Panc1 (cell line): ENCODE measurements at regions not wholly inside any gene's neighbourhood (a gene's known extent, or its start where the extent isn't known, plus 50 kb on each side); places are given as distances from the start of the nearest gene placed in this dataset.
"Not testable (repeated sequence)": the region's sequence is repeated elsewhere in the genome, so short reads cannot be mapped to it uniquely, and the experiment has no call there.

Experiments used
- ATAC-seq: fragments of 200-7000 bp; cut with Tn5 transposase; 2 replicates; pipeline ENCODE4 v1.9.1; 2020; ENCODE audit warnings: mild to moderate bottlenecking, moderate library complexity
- BruUV-seq: library from RNA; stranded (reverse); fragments of 400-500 nt; replicated peaks from 2 replicates; lab custom pipeline; 2021; lab: Mats Ljungman, UMichigan
- CTCF ChIA-PET: fragments of 300-600 bp; sonication (Branson Sonifier 250); formaldehyde crosslinking; loops from one replicate; lab custom pipeline; 2022; ENCODE audit warnings: antibody characterized with exemption; lab: Charles Lee
- POLR2A ChIA-PET: fragments of 300-600 bp; sonication (Branson Sonifier 250); formaldehyde crosslinking; loops from one replicate; lab custom pipeline; 2022; ENCODE audit warnings: antibody characterized with exemption; lab: Charles Lee
- DNase-seq: peaks from one replicate; pipeline ENCODE4 v3.0.0-alpha.2; 2010; ENCODE audit warnings: low read depth, low spot score
- H3K27ac ChIP-seq: 2 replicates; pipeline ENCODE4 v1.5.1; 2011; ENCODE audit warnings: mild to moderate bottlenecking, low read length, inconsistent platforms
- H3K27me3 ChIP-seq: fragments of 200-500 bp; sonication (Bioruptor generic); 2 replicates; pipeline ENCODE4 v1.6.0; 2014; ENCODE audit warnings: low read length, inconsistent platforms; ENCODE audit not compliant: control insufficient read depth, insufficient read depth
- H3K36me3 ChIP-seq: fragments of 200-500 bp; sonication (Bioruptor generic); 2 replicates; pipeline ENCODE4 v1.5.1; 2014; ENCODE audit warnings: inconsistent platforms, mild to moderate bottlenecking, low read length, moderate library complexity; ENCODE audit not compliant: control insufficient read depth, insufficient read depth
- H3K4me1 ChIP-seq: 2 replicates; pipeline ENCODE4 v1.5.1; 2011; ENCODE audit warnings: inconsistent platforms, mild to moderate bottlenecking, low read length, moderate library complexity; ENCODE audit not compliant: control insufficient read depth, insufficient read depth
- H3K4me3 ChIP-seq, 2 experiments: 2 replicates each; pipeline ENCODE4 v1.5.1; 2011 to 2012; ENCODE audit warnings: low read depth in 2 of 2, low read length in 2 of 2, mild to moderate bottlenecking in 2 of 2, inconsistent platforms in 1 of 2, moderate library complexity in 1 of 2
- H3K9me3 ChIP-seq: fragments of 200-500 bp; sonication (Bioruptor generic); 2 replicates; pipeline ENCODE4 v1.5.1; 2014; ENCODE audit warnings: low read depth, mild to moderate bottlenecking, inconsistent platforms, low read length, moderate library complexity; ENCODE audit not compliant: control insufficient read depth, insufficient read depth
- REST ChIP-seq, 2 experiments: IDR thresholded peaks; 2 replicates each; pipeline ENCODE4 v1.6.1; 2011 to 2012; ENCODE audit warnings: low read depth in 2 of 2, control low read depth in 1 of 2, low read length in 1 of 2, mild to moderate bottlenecking in 1 of 2, moderate library complexity in 1 of 2; ENCODE audit not compliant: insufficient read depth in 1 of 2
- in situ Hi-C: cut with HindIII; loops from 2 replicates; pipeline ENCODE4 v1.10.0; 2016; ENCODE audit warnings: low sequenced_read_pairs, low pct_unique_long_range_greater_than_20kb
- intact Hi-C: fragments of 100-400 bp; cut with micrococcal nuclease; formaldehyde crosslinking; loops from one replicate; pipeline ENCODE4 v1.10.0; 2022; ENCODE audit not compliant: unreplicated experiment
- TF ChIP-seq, protein P1 (sequence below): fragments of 450-650 bp; IDR thresholded peaks from 2 replicates; pipeline ENCODE4 v1.5.1; 2017; ENCODE audit warnings: mild to moderate bottlenecking

- ATAC-seq = no peak
- POLR2A ChIA-PET = no interaction called here
- no TSS peak for BruUV-seq
- in situ Hi-C loops (no loop called here), intact Hi-C loops (no loop called here)
- no peaks in the 10 kb centered on the region for H3K4me1 ChIP-seq
- no peak overlapping the region for H3K4me3 ChIP-seq
- CTCF ChIA-PET = no interaction called here
- no peaks in the 10 kb centered on the region for H3K9me3 ChIP-seq
- no peaks in the 10 kb centered on the region for H3K36me3 ChIP-seq
- H3K27ac ChIP-seq = no peak overlapping the region
- H3K27me3 ChIP-seq = no peaks in the 10 kb centered on the region
- no peak for DNase-seq
- TF ChIP-seq, protein P1, sequence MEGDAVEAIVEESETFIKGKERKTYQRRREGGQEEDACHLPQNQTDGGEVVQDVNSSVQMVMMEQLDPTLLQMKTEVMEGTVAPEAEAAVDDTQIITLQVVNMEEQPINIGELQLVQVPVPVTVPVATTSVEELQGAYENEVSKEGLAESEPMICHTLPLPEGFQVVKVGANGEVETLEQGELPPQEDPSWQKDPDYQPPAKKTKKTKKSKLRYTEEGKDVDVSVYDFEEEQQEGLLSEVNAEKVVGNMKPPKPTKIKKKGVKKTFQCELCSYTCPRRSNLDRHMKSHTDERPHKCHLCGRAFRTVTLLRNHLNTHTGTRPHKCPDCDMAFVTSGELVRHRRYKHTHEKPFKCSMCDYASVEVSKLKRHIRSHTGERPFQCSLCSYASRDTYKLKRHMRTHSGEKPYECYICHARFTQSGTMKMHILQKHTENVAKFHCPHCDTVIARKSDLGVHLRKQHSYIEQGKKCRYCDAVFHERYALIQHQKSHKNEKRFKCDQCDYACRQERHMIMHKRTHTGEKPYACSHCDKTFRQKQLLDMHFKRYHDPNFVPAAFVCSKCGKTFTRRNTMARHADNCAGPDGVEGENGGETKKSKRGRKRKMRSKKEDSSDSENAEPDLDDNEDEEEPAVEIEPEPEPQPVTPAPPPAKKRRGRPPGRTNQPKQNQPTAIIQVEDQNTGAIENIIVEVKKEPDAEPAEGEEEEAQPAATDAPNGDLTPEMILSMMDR = no peak
- no peak for TF ChIP-seq REST (IDR thresholded peaks at IDR 0.05; ENCODE audit: insufficient read depth in 1 of 2, low read depth in 2 of 2, low read length in 1 of 2)
These were observed 1512.9 kb downstream of the PCDH19 start for GRCh38 chrX:98897191-98897590.

DNA sequence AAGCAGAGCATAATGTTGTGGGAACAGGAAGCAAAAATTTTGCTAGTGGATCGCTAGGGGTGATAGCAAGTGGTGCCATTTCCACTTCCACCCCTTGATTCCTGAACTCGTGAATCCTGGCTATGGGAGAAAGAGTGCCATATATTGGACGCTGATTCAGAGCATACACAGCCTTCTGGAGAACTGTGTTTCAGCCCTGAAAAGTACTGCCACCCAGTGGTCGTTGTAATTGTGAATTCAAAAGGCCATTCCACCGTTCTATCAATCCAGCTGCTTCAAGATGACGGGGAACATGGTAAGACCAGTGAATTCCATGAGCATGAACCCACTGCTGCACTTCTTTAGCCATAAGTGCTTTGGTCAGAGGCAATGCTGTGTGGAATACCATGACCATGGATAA is 1559.4 kb downstream of the PCDH19 start:
- TF ChIP-seq, protein P1 = peak; percentile 46
- POLR2A ChIA-PET, H3K27ac ChIP-seq, H3K4me3 ChIP-seq, CTCF ChIA-PET, H3K27me3 ChIP-seq, in situ Hi-C loops, BruUV-seq, H3K4me1 ChIP-seq, H3K36me3 ChIP-seq, H3K9me3 ChIP-seq, intact Hi-C loops: not testable (repeated sequence)
- ATAC-seq (peak; percentile 62; the same call in 1 of the 2 replicates), DNase-seq (peak; percentile 5)
